ENCODE measurements at regions not wholly inside any gene's neighbourhood (a gene's known extent, or its start where the extent isn't known, plus 50 kb on each side); places are given as distances from the start of the nearest gene placed in this dataset.
"Not testable (repeated sequence)": the region's sequence is repeated elsewhere in the genome, so short reads cannot be mapped to it uniquely, and the experiment has no call there.

DNA sequence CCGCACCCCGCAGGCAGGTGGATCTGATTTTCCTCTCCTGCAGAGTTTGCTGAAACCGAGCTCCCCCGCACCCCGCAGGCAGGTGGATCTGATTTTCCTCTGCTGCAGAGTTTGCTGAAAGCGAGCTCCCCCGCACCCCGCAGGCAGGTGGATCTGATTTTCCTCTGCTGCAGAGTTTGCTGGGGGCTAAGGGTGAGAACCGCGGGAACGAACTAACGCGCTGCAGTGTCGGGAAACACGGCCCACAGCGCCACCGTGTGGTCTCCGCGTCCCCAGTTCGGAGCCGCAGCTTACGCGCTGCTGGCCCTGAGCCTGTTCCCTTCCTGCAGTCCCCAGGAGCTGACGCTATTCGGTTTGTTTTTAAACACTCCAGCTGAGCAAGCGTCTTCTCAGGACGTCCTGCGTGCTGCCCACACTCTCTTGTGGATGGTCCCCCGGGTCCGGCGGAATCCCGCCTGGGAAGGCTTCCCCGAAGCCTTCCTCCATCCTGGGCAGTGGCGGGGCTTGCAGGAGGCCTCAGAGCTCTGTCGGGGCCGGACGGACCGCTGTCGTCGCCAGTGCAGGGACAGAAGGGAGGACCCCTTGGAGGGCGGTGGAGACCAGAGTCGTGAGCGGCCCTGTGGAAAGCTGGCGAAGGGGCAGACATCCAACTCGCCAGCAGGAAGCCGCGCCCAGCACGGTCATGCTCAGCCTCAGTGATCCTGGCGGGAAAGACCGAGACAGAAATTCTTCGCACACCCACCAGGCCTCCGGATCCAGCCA is 121.2 kb upstream of the LPCAT1 start:
- POLR2A ChIA-PET: no interaction called here
- H3K27me3 Mint-ChIP-seq (ENCODE audit: insufficient read depth, unreplicated experiment): peaks cover 11% of the 10 kb centered on the region

GRCh38 chr5:1644393-1644809 is 120.6 kb upstream of the LPCAT1 start:
- H3K4me3 Mint-ChIP-seq (ENCODE audit: unreplicated experiment); H3K36me3 ChIP-seq (ENCODE audit: control insufficient read depth, insufficient read depth, low read length); H3K9me3 ChIP-seq; H3K27ac Mint-ChIP-seq (ENCODE audit: unreplicated experiment); H3K4me3 ChIP-seq (ENCODE audit: low read depth, low read length); POLR2A ChIA-PET; DNase-seq; H3K4me1 Mint-ChIP-seq (ENCODE audit: low read depth, unreplicated experiment); H3K4me1 ChIP-seq; H3K9me3 Mint-ChIP-seq (ENCODE audit: unreplicated experiment); H3K27me3 ChIP-seq (replicated peaks; ENCODE audit: control insufficient read depth, insufficient read depth, low read length); H3K36me3 Mint-ChIP-seq (ENCODE audit: insufficient read depth, unreplicated experiment); BruUV-seq (replicated peaks): not testable (repeated sequence)
- intact Hi-C loops (cut with micrococcal nuclease; ENCODE audit: unreplicated experiment): loop anchor here (2.0 to 10.0 kb wide), 3 partner anchors 132 to 480 kb away; no protein-coding TSS in a partner anchor
- peaks cover 10% of the 10 kb centered on the region for H3K27me3 Mint-ChIP-seq (ENCODE audit: insufficient read depth, unreplicated experiment)
- CTCF ChIA-PET: interaction anchor here (0.7 to 1.3 kb wide), 11 partner anchors 8 to 706 kb away, joined by 3 to 9 read pairs (median 4); no protein-coding TSS in a partner anchor

More for the DNA sequence above, 121.2 kb upstream of the LPCAT1 start:
- Mint-ChIP-seq H3K4me3 (ENCODE audit: unreplicated experiment) (no peak overlapping the region), H3K27ac (ENCODE audit: unreplicated experiment) (no peak overlapping the region), H3K4me1 (ENCODE audit: low read depth, unreplicated experiment) (no peaks in the 10 kb centered on the region), H3K9me3 (ENCODE audit: unreplicated experiment) (no peaks in the 10 kb centered on the region), H3K36me3 (ENCODE audit: insufficient read depth, unreplicated experiment) (no peaks in the 10 kb centered on the region)
- intact Hi-C loops (cut with micrococcal nuclease; ENCODE audit: unreplicated experiment): loop anchor here (2.0 to 10.0 kb wide), 3 partner anchors 133 to 480 kb away; no protein-coding TSS in a partner anchor
- TF ChIP-seq CTCF (IDR thresholded peaks at IDR 0.05; ENCODE audit: insufficient read depth in 1 of 2, low read depth in 1 of 2, low read length in 1 of 2, severe bottlenecking in 1 of 2, unreplicated experiment in 1 of 2): peak; percentile 89 to 93
- Histone ChIP-seq H3K36me3 (ENCODE audit: control insufficient read depth, insufficient read depth, low read length) (no peaks in the 10 kb centered on the region), H3K27me3 (replicated peaks; ENCODE audit: control insufficient read depth, insufficient read depth, low read length) (peaks cover 2% of the 10 kb centered on the region; the same call in 1 of the 2 replicates), H3K4me1 (no peaks in the 10 kb centered on the region), H3K4me3 (ENCODE audit: low read depth, low read length) (no peak overlapping the region), H3K9me3 (no peaks in the 10 kb centered on the region)
- DNase-seq: peak; percentile 70 to 82
- BruUV-seq (replicated peaks): no TSS peak
- CTCF ChIA-PET: interaction anchor here (0.6 to 1.3 kb wide), 15 partner anchors 8 to 707 kb away, joined by 3 to 9 read pairs (median 4); no protein-coding TSS in a partner anchor

DNA sequence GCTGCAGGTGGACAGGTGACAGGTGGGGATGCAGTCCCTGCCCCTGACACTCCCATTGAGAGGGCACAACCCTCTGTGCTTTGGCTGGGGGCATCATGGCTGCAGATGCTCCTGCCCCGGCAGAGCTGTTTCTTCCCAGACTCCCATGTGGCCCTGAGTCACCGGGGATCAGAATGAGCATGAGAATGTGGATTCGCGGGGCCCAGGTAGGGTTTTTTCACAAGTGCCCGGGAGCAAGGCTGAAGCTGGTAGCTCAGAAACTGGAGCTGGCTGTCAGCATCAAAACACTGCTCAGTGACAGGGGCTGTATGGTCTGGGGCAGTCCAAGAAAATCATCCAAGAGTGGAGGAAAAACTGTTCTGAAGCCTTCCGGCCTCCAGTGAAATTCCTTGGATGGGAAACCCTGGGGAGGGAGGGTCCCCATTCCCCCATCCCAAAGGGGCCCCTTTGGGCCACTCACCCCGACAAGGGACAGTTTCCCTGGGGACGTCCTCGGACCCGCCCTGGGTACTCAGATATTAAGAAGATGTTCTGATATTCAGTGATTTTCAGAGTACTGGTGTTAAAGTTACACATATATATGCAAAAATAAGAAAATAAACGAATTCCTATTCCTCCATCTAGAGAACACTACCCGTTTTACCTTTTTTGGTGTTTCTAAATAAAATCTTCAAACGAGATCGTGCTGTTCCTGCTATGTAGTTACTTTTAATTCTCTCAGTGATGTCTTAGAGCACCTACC is 120.1 kb upstream of the LPCAT1 start:
- ChIA-PET POLR2A (no interaction called here), CTCF (interaction anchor here (0.8 to 1.3 kb wide), 3 partner anchors 10 to 163 kb away, joined by 3 to 4 read pairs (median 3); no protein-coding TSS in a partner anchor)
- H3K27ac Mint-ChIP-seq (ENCODE audit: unreplicated experiment): no peak overlapping the region
- Histone ChIP-seq H3K36me3 (ENCODE audit: control insufficient read depth, insufficient read depth, low read length) (no peaks in the 10 kb centered on the region), H3K4me1 (no peaks in the 10 kb centered on the region), H3K27me3 (replicated peaks; ENCODE audit: control insufficient read depth, insufficient read depth, low read length) (peaks cover 2% of the 10 kb centered on the region; the same call in 1 of the 2 replicates), H3K9me3 (no peaks in the 10 kb centered on the region), H3K4me3 (ENCODE audit: low read depth, low read length) (no peak overlapping the region)
- no peak for DNase-seq
- no peaks in the 10 kb centered on the region for H3K4me1 Mint-ChIP-seq (ENCODE audit: low read depth, unreplicated experiment)
- no peaks in the 10 kb centered on the region for H3K9me3 Mint-ChIP-seq (ENCODE audit: unreplicated experiment)
- H3K36me3 Mint-ChIP-seq (ENCODE audit: insufficient read depth, unreplicated experiment): no peaks in the 10 kb centered on the region
- no peak for TF ChIP-seq CTCF (IDR thresholded peaks at IDR 0.05; ENCODE audit: insufficient read depth in 1 of 2, low read depth in 1 of 2, low read length in 1 of 2, severe bottlenecking in 1 of 2, unreplicated experiment in 1 of 2)
- intact Hi-C loops (cut with micrococcal nuclease; ENCODE audit: unreplicated experiment): loop anchor here (2.0 to 10.0 kb wide), 3 partner anchors 132 to 479 kb away; no protein-coding TSS in a partner anchor
- H3K4me3 Mint-ChIP-seq (ENCODE audit: unreplicated experiment): no peak overlapping the region
- no TSS peak for BruUV-seq (replicated peaks)
- H3K27me3 Mint-ChIP-seq (ENCODE audit: insufficient read depth, unreplicated experiment): peaks cover 7% of the 10 kb centered on the region
